A549 (cell line): ENCODE measurements at regions not wholly inside any gene's neighbourhood (a gene's known extent, or its start where the extent isn't known, plus 50 kb on each side); places are given as distances from the start of the nearest gene placed in this dataset.

ENCODE experiments used
- ATAC-seq, 2 experiments: fragments of 200-7000 bp in 1 of 2; fragments of >200 bp in 1 of 2; cut with Nextera tagmentation in 1 of 2; cut with Tn5 transposase in 1 of 2; 3 replicates each; pipeline versions ENCODE4 v1.8.0 to v1.9.1; 2018 to 2020; ENCODE audit warnings: mild to moderate bottlenecking in 1 of 2, moderate library complexity in 1 of 2
- CTCF ChIA-PET: fragments of 300-600 bp; sonication (Branson Sonifier 250); formaldehyde crosslinking; extraction: SDS; loops from one replicate; lab custom pipeline; 2021; ENCODE audit warnings: antibody characterized with exemption, inconsistent platforms; lab: Yijun Ruan, JAX
- POLR2A ChIA-PET: fragments of 350-600 bp; formaldehyde crosslinking; extraction: SDS; loops from one replicate; lab custom pipeline; 2021; ENCODE audit warnings: antibody characterized with exemption, inconsistent platforms; lab: Yijun Ruan, JAX
- DNase-seq, 2 experiments: peaks; one replicate each; pipeline versions ENCODE4 v3.0.0 to v3.0.0-alpha.2; 2011 to 2016; ENCODE audit warnings: low read depth in 1 of 2, low spot score in 1 of 2
- FAIRE-seq: peaks from 2 replicates; lab custom pipeline; 2011; peaks lifted over from hg19 to GRCh38; lab: Jason Lieb, UNC
- H3K27ac ChIP-seq, 2 experiments: fragments of >200 bp; sonication (Bioruptor Twin); formaldehyde crosslinking; 3 replicates each; pipeline ENCODE4 v1.5.1; 2016 to 2017
- H3K4me1 ChIP-seq: fragments of >200 bp; sonication (Bioruptor Twin); formaldehyde crosslinking; 3 replicates; pipeline ENCODE4 v1.6.1; 2016
- H3K4me2 ChIP-seq: fragments of >200 bp; sonication (Bioruptor Twin); formaldehyde crosslinking; 3 replicates; pipeline ENCODE4 v1.6.1; 2016
- H3K4me3 ChIP-seq: fragments of >200 bp; sonication (Bioruptor Twin); formaldehyde crosslinking; 3 replicates; pipeline ENCODE4 v1.5.1; 2016
- H3K9me3 ChIP-seq: fragments of >200 bp; sonication (Bioruptor Twin); formaldehyde crosslinking; 3 replicates; pipeline ENCODE4 v1.6.1; 2016
- CBX8 ChIP-seq: fragments of 200-600 bp; sonication (generic); IDR thresholded peaks from 2 replicates; pipeline ENCODE4 v1.6.1; 2016
- EHF ChIP-seq: fragments of 250-450 bp; sonication (Bioruptor Pico); IDR thresholded peaks from 2 replicates; pipeline ENCODE4 v1.5.0; 2020; ENCODE audit warnings: mild to moderate bottlenecking
- EHMT2 ChIP-seq: fragments of 200-600 bp; sonication (generic); IDR thresholded peaks from 2 replicates; pipeline ENCODE4 v1.6.1; 2016; ENCODE audit warnings: antibody characterized with exemption, low read depth, mild to moderate bottlenecking, moderate library complexity
- ESRRA ChIP-seq: fragments of 150-350 bp; IDR thresholded peaks from 2 replicates; pipeline ENCODE4 v1.6.1; 2014; ENCODE audit warnings: mild to moderate bottlenecking, low read length, borderline replicate concordance
- GATA3 ChIP-seq: IDR thresholded peaks from 2 replicates; pipeline ENCODE4 v1.6.1; 2012; ENCODE audit warnings: borderline replicate concordance
- HDAC2 ChIP-seq: fragments of 200-600 bp; sonication (generic); IDR thresholded peaks from 2 replicates; pipeline ENCODE4 v1.6.1; 2016
- HEYL ChIP-seq: fragments of 250-450 bp; sonication (Bioruptor Pico); IDR thresholded peaks from 2 replicates; pipeline ENCODE4 v1.8.0; 2021; ENCODE audit warnings: mild to moderate bottlenecking, moderate library complexity
- HOXB5 ChIP-seq: fragments of 250-450 bp; sonication (Bioruptor Pico); IDR thresholded peaks from 2 replicates; pipeline ENCODE4 v1.5.0; 2020; ENCODE audit warnings: mild to moderate bottlenecking, moderate library complexity
- JUNB ChIP-seq: fragments of >200 bp; sonication (Bioruptor Twin); formaldehyde crosslinking; IDR thresholded peaks from 2 replicates; pipeline ENCODE4 v1.6.1; 2016
- MAFK ChIP-seq: fragments of 450-650 bp; IDR thresholded peaks from 2 replicates; pipeline ENCODE4 v1.6.1; 2014; ENCODE audit not compliant: partially characterized antibody
- MAZ ChIP-seq: fragments of 150-350 bp; IDR thresholded peaks from 2 replicates; pipeline ENCODE4 v1.6.1; 2014; ENCODE audit warnings: antibody characterized with exemption, low read depth, low read length, borderline replicate concordance
- MYC ChIP-seq: IDR thresholded peaks from 2 replicates; pipeline ENCODE4 v1.6.1; 2012; ENCODE audit warnings: mild to moderate bottlenecking, inconsistent platforms, low read length, improper control_type of control experiment, borderline replicate concordance
- NR3C1 ChIP-seq: fragments of >200 bp; sonication (Bioruptor Twin); formaldehyde crosslinking; IDR thresholded peaks from 3 replicates; pipeline ENCODE4 v1.6.1; 2017
- POLR2A ChIP-seq: IDR thresholded peaks from 2 replicates; pipeline ENCODE4 v1.6.1; 2012; ENCODE audit warnings: mild to moderate bottlenecking, low read length
- RAD21 ChIP-seq, 2 experiments: fragments of >200 bp in 1 of 2; sonication (Bioruptor Twin) in 1 of 2; formaldehyde crosslinking in 1 of 2; IDR thresholded peaks in 1 of 2; conservative IDR thresholded peaks in 1 of 2; 2 replicates in 1 of 2; 3 replicates in 1 of 2; pipeline ENCODE4 v1.6.1; 2012 to 2018; ENCODE audit warnings: inconsistent platforms in 1 of 2
- RARB ChIP-seq: fragments of 250-450 bp; sonication (Bioruptor Pico); IDR thresholded peaks from 2 replicates; pipeline ENCODE4 v1.8.0; 2021; ENCODE audit warnings: mild to moderate bottlenecking, moderate library complexity
- RNF2 ChIP-seq: fragments of 200-600 bp; sonication (generic); IDR thresholded peaks from 2 replicates; pipeline ENCODE4 v1.6.1; 2016; ENCODE audit warnings: low read depth, mild to moderate bottlenecking, antibody characterized with exemption, moderate library complexity, borderline replicate concordance
- ZSCAN20 ChIP-seq: fragments of 250-450 bp; sonication (Bioruptor Pico); IDR thresholded peaks from 2 replicates; pipeline ENCODE4 v1.8.0; 2022; ENCODE audit warnings: mild to moderate bottlenecking, moderate library complexity
- WGBS: methylation state at CpG from one replicate; pipeline ENCODE4 v1.1.6; 2017; ENCODE audit errors: missing lambda C conversion rate; 5-methylcytosine and 5-hydroxymethylcytosine counted together
- TF ChIP-seq, protein P1 (sequence below): IDR thresholded peaks from 2 replicates; pipeline ENCODE4 v1.6.1; 2012; ENCODE audit warnings: low read depth, borderline replicate concordance

DNA sequence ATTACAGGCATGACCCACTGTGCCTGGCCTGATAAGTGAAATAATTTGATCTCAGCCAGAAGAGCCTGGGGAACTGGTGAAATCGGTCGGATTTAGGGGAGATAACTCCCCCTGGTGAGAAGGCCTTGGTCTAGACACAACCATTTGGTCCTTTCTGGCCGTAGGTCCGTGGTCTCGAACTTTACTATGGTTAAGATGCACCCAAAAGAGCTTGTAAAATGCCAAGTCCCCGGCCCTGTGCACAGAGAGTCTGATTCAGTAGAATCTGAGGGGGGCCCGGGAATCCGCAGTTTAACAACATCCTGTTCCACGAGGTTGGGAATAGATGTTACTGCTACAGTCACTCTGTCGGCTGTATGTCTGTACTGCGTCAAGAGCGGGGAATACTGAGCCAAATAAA, 140.7 kb downstream of the C9orf50 start:
- no peak for TF ChIP-seq POLR2A
- no peak for TF ChIP-seq RNF2
- TF ChIP-seq RAD21 (conservative IDR thresholded peaks at IDR 0.05 in 1 of 2, IDR thresholded peaks at IDR 0.05 in 1 of 2), result peak; percentile 26 to 33; a peak in 2 of 5 replicates
- Histone ChIP-seq H3K27ac (peak overlapping the region; percentile 99 to 100), H3K9me3 (peaks cover 8% of the 10 kb centered on the region), H3K4me1 (peaks cover 81% of the 10 kb centered on the region), H3K4me2 (0 out of 3 replicates have a peak overlapping the region, but pooled peaks have one; percentile 2), H3K4me3 (no peak overlapping the region)
- ChIA-PET POLR2A (interaction anchor here (4.8 to 6.1 kb wide), 2 partner anchors 20 to 305 kb away, joined by 72 to 171 read pairs; partner anchors contain the start of gene IER5L), CTCF (interaction anchor here (0.7 to 9.3 kb wide), 11 partner anchors 15 to 349 kb away, joined by 3 to 63 read pairs (median 4); no protein-coding TSS in a partner anchor)
- WGBS, result 88% methylated on average over 12 of the region's 12 CpGs
- DNase-seq, result peak in 1 of 2 experiments; percentile 50
- no peak for ATAC-seq
- no peak for FAIRE-seq

DNA sequence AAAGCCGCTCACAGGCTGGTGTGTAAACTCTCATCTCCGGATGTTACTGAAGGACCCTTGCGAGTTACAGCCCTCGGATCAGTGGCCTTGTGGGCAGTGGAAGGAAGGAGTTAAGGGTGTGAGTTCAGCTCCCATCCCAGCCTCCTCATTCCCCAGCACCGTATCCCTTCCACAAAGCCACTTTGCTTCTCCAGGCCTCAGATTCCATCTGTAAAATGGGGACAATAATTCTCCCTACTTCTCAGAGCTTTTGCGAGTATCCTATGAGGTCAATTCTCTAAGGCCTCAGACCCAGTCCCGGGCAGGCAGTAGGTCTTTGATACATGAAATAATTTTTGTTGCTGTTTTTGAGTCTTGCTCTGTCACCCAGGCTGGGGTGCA, 141.3 kb downstream of the C9orf50 start:
- FAIRE-seq, result no peak
- WGBS, result 92% methylated on average over 7 of the region's 7 CpGs
- TF ChIP-seq HDAC2, result no peak
- TF ChIP-seq ESRRA, result no peak
- TF ChIP-seq EHMT2, result no peak
- TF ChIP-seq HEYL, result no peak
- no peak for TF ChIP-seq MAZ
- no peak for TF ChIP-seq CBX8
- TF ChIP-seq ZSCAN20, result no peak
- TF ChIP-seq NR3C1, result no peak
- no peak for TF ChIP-seq EHF
- no peak for TF ChIP-seq RARB (CRISPR knock-in tag)
- CTCF ChIA-PET, result interaction anchor here (0.7 to 9.3 kb wide), 6 partner anchors 18 to 342 kb away, joined by 3 to 63 read pairs (median 4); partner anchors contain the start of gene IER5L
- Histone ChIP-seq H3K4me1 (peaks cover 75% of the 10 kb centered on the region), H3K27ac (peak overlapping the region; percentile 99 to 100), H3K4me2 (no peak overlapping the region), H3K9me3 (peaks cover 15% of the 10 kb centered on the region), H3K4me3 (no peak overlapping the region)
- no peak for DNase-seq
- POLR2A ChIA-PET, result no interaction called here
- ATAC-seq, result no peak

DNA sequence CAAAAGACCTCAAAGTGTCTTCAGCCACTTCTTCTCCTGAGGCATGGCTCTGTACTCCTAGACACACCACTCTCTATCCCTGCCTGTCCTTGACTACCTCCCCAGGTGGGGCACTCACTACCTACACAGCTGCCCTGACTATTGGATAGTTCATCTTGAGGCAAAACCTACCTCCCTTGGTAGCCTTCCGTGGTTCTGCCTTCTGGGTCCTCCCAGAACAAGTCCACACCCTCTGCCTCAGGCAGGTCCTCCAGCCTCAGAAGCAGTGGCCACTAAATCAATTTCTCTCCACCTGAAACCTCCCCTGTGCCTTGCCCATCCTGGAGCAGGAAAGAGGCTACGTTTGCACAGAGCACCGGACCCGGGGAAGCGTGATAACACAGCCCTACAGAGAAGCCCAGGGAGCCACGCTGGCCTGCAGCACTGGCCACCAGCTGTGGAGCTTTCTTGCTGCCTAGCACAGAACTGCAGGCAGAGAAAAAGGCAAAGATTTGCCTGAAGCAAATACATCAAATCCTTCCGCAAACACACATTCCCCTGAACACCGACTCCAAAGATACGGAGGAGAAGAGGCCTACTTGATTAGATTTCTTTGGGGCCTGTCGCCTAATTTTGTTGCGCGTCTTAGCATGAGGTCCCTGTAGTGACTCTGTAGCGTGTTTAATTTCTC, 141.8 kb downstream of the C9orf50 start:
- Histone ChIP-seq H3K4me2 (peak overlapping the region; percentile 15; the same call in 1 of the 3 replicates), H3K9me3 (peaks cover 17% of the 10 kb centered on the region), H3K27ac (peak overlapping the region; percentile 99 to 100), H3K4me3 (no peak overlapping the region), H3K4me1 (peaks cover 69% of the 10 kb centered on the region)
- DNase-seq, result no peak
- ChIA-PET POLR2A (no interaction called here), CTCF (interaction anchor here (0.7 to 9.3 kb wide), 6 partner anchors 18 to 342 kb away, joined by 3 to 63 read pairs (median 7); partner anchors contain the start of gene IER5L)
- FAIRE-seq, result no peak
- no peak for ATAC-seq
- TF ChIP-seq CBX8 (no peak), JUNB (no peak), ESRRA (no peak), HOXB5 (peak; percentile 25; the same call in 1 of the 2 replicates), MAZ (no peak), MYC (no peak)
- TF ChIP-seq, protein P1, sequence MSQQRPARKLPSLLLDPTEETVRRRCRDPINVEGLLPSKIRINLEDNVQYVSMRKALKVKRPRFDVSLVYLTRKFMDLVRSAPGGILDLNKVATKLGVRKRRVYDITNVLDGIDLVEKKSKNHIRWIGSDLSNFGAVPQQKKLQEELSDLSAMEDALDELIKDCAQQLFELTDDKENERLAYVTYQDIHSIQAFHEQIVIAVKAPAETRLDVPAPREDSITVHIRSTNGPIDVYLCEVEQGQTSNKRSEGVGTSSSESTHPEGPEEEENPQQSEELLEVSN, result no peak
- 70% methylated on average over 13 of the region's 13 CpGs for WGBS

DNA sequence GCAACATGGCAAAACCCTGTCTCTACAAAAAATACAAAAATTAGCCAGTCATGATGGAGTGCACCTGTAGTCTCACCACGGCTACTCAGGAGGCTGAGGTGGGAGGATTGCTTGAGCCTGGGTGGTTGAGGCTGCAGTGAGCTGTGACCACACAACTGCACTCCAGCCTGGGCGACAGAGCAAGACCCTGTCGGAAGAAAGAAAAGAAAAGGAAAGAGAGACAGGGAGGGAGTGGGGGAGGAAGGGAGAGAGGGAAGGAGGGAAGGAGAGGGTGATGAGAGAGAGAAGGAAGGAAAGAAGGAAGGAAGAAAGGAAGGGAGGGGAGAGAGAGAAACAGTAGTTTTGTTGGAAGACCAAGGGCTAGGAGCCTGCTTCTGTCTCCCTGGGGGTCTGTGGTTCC, 142.4 kb downstream of the C9orf50 start:
- ChIA-PET POLR2A (no interaction called here), CTCF (interaction anchor here (1.1 to 9.3 kb wide), 3 partner anchors 17 to 341 kb away, joined by 3 to 53 read pairs (median 10); no protein-coding TSS in a partner anchor)
- FAIRE-seq (no peak), DNase-seq (no peak), ATAC-seq (no peak)
- Histone ChIP-seq H3K4me3 (no peak overlapping the region), H3K27ac (peak overlapping the region; percentile 99 to 100), H3K4me1 (peaks cover 63% of the 10 kb centered on the region), H3K4me2 (peak overlapping the region; percentile 15; the same call in 1 of the 3 replicates), H3K9me3 (peaks cover 17% of the 10 kb centered on the region)
- TF ChIP-seq GATA3 (no peak), MAFK (peak; percentile 3)
- 95% methylated on average over 3 of the region's 3 CpGs for WGBS
